ENCODE measurements at regions not wholly inside any gene's neighbourhood (a gene's known extent, or its start where the extent isn't known, plus 50 kb on each side); places are given as distances from the start of the nearest gene placed in this dataset.

GRCh38 chr14:53470351-53471043 lies 317.4 kb upstream of the DDHD1 start:
- no peaks in the 10 kb centered on the region for H3K36me3 ChIP-seq (ENCODE audit: control insufficient read depth in 2 of 2, extremely low read depth in 1 of 2, insufficient read depth in 2 of 2, low read length in 2 of 2)
- H3K27ac ChIP-seq (ENCODE audit: control insufficient read depth, insufficient read depth, low read length) = no peak overlapping the region
- no peak for TF ChIP-seq EZH2 (IDR thresholded peaks at IDR 0.05; ENCODE audit: low read length)
- TF ChIP-seq, protein P1, sequence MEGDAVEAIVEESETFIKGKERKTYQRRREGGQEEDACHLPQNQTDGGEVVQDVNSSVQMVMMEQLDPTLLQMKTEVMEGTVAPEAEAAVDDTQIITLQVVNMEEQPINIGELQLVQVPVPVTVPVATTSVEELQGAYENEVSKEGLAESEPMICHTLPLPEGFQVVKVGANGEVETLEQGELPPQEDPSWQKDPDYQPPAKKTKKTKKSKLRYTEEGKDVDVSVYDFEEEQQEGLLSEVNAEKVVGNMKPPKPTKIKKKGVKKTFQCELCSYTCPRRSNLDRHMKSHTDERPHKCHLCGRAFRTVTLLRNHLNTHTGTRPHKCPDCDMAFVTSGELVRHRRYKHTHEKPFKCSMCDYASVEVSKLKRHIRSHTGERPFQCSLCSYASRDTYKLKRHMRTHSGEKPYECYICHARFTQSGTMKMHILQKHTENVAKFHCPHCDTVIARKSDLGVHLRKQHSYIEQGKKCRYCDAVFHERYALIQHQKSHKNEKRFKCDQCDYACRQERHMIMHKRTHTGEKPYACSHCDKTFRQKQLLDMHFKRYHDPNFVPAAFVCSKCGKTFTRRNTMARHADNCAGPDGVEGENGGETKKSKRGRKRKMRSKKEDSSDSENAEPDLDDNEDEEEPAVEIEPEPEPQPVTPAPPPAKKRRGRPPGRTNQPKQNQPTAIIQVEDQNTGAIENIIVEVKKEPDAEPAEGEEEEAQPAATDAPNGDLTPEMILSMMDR (optimal IDR thresholded peaks at IDR 0.05 in 1 of 3, IDR thresholded peaks at IDR 0.05 in 1 of 3, conservative IDR thresholded peaks at IDR 0.05 in 1 of 3; ENCODE audit: extremely low read depth in 1 of 3, insufficient read depth in 2 of 3, low read length in 3 of 3) = no peak
- H3K9ac ChIP-seq (ENCODE audit: control insufficient read depth, extremely low read depth, insufficient read depth, low read length) = no peak overlapping the region
- H3K4me2 ChIP-seq (ENCODE audit: control insufficient read depth, extremely low read depth, insufficient read depth, low read depth, low read length) = no peak overlapping the region
- no peaks in the 10 kb centered on the region for H3K9me3 ChIP-seq (ENCODE audit: control insufficient read depth, low read depth, low read length)
- DNase-seq (ENCODE audit: low read depth, low spot score) (no peak), FAIRE-seq (no peak)
- no peak overlapping the region for H2AFZ ChIP-seq (ENCODE audit: control insufficient read depth, low read length)
- no peaks in the 10 kb centered on the region for H3K27me3 ChIP-seq (ENCODE audit: control insufficient read depth, extremely low read depth, insufficient read depth, low read length)
- dilution Hi-C loops (cut with MboI; ENCODE audit: extremely low pct_ligation_motif_present, low sequenced_read_pairs) = no loop called here
- H3K79me2 ChIP-seq (ENCODE audit: control insufficient read depth, insufficient read depth, low read length) = no peaks in the 10 kb centered on the region
- H3K4me1 ChIP-seq (ENCODE audit: control insufficient read depth, extremely low read depth, insufficient read depth, low read length) = no peaks in the 10 kb centered on the region
- H4K20me1 ChIP-seq (ENCODE audit: control insufficient read depth, extremely low read depth, insufficient read depth, low read length) = no peaks in the 10 kb centered on the region
- no peak overlapping the region for H3K4me3 ChIP-seq (ENCODE audit: control insufficient read depth in 2 of 3, extremely low read depth in 1 of 3, insufficient read depth in 2 of 3, low read depth in 1 of 3, low read length in 3 of 3)
- H3K9me1 ChIP-seq (ENCODE audit: control insufficient read depth, extremely low read depth, insufficient read depth, low read length) = no peaks in the 10 kb centered on the region

DNA sequence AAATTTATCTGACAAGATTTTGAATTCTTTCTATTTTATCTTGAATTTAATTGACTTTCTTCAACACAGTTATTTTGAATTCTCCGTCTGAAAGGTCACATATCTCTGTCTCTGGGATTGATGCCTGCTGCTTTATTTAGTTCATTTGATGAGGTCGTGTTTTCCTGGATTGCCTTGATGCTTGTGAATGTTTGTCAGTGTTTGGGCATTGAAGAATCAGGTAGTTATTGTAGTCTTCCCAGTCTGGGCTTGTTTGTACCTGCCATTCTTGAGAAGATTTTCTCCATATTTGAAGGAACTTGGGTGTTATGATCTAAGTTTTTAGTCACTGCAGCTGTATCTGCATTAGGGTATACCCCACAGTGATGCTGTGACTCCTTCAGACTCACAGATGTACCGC lies 315.8 kb upstream of the DDHD1 start:
- Histone ChIP-seq H3K79me2 (ENCODE audit: control insufficient read depth, insufficient read depth, low read length) (no peaks in the 10 kb centered on the region), H3K36me3 (ENCODE audit: control insufficient read depth in 2 of 2, extremely low read depth in 1 of 2, insufficient read depth in 2 of 2, low read length in 2 of 2) (no peaks in the 10 kb centered on the region), H3K9me3 (ENCODE audit: control insufficient read depth, low read depth, low read length) (no peaks in the 10 kb centered on the region), H3K4me3 (ENCODE audit: control insufficient read depth in 2 of 3, extremely low read depth in 1 of 3, insufficient read depth in 2 of 3, low read depth in 1 of 3, low read length in 3 of 3) (no peak overlapping the region), H4K20me1 (ENCODE audit: control insufficient read depth, extremely low read depth, insufficient read depth, low read length) (no peaks in the 10 kb centered on the region), H2AFZ (ENCODE audit: control insufficient read depth, low read length) (no peak overlapping the region), H3K27ac (ENCODE audit: control insufficient read depth, insufficient read depth, low read length) (no peak overlapping the region), H3K4me1 (ENCODE audit: control insufficient read depth, extremely low read depth, insufficient read depth, low read length) (no peaks in the 10 kb centered on the region), H3K9me1 (ENCODE audit: control insufficient read depth, extremely low read depth, insufficient read depth, low read length) (no peaks in the 10 kb centered on the region), H3K9ac (ENCODE audit: control insufficient read depth, extremely low read depth, insufficient read depth, low read length) (no peak overlapping the region), H3K27me3 (ENCODE audit: control insufficient read depth, extremely low read depth, insufficient read depth, low read length) (no peaks in the 10 kb centered on the region), H3K4me2 (ENCODE audit: control insufficient read depth, extremely low read depth, insufficient read depth, low read depth, low read length) (no peak overlapping the region)
- FAIRE-seq (no peak), DNase-seq (ENCODE audit: low read depth, low spot score) (no peak)
- dilution Hi-C loops (cut with MboI; ENCODE audit: extremely low pct_ligation_motif_present, low sequenced_read_pairs) = no loop called here
- TF ChIP-seq, protein P1 (optimal IDR thresholded peaks at IDR 0.05 in 1 of 3, IDR thresholded peaks at IDR 0.05 in 1 of 3, conservative IDR thresholded peaks at IDR 0.05 in 1 of 3; ENCODE audit: extremely low read depth in 1 of 3, insufficient read depth in 2 of 3, low read length in 3 of 3) = no peak
- TF ChIP-seq EZH2 (IDR thresholded peaks at IDR 0.05; ENCODE audit: low read length) = no peak

Measured in keratinocyte (primary cell).